ENCODE measurements at regions not wholly inside any gene's neighbourhood (a gene's known extent, or its start where the extent isn't known, plus 50 kb on each side); places are given as distances from the start of the nearest gene placed in this dataset.

DNA sequence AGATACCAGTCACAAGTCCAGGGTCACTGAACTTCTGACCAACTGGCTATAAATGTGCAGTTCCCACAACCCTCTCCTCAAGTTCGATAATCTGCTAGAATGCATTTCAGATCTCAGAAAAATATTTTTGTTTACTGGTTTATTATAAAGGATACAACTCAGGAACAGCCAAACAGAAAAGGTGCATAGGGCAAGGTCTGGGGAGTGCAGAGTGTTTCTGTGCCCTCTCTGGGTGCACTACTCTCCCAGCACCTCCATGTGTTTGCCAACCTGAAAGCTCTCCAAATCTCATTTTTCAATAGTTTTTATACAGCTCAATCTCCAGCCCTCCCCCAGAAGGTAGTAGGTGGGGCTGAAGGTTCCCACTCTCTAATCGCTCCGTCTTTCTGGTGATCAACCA lies 85.2 kb downstream of the SKA1 start:
- TF ChIP-seq, protein P1, sequence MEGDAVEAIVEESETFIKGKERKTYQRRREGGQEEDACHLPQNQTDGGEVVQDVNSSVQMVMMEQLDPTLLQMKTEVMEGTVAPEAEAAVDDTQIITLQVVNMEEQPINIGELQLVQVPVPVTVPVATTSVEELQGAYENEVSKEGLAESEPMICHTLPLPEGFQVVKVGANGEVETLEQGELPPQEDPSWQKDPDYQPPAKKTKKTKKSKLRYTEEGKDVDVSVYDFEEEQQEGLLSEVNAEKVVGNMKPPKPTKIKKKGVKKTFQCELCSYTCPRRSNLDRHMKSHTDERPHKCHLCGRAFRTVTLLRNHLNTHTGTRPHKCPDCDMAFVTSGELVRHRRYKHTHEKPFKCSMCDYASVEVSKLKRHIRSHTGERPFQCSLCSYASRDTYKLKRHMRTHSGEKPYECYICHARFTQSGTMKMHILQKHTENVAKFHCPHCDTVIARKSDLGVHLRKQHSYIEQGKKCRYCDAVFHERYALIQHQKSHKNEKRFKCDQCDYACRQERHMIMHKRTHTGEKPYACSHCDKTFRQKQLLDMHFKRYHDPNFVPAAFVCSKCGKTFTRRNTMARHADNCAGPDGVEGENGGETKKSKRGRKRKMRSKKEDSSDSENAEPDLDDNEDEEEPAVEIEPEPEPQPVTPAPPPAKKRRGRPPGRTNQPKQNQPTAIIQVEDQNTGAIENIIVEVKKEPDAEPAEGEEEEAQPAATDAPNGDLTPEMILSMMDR (IDR thresholded peaks at IDR 0.05; ENCODE audit: borderline replicate concordance, control extremely low read depth, extremely low read depth, insufficient read depth, missing control alignments), result no peak
- no peak for DNase-seq (ENCODE audit: low spot score)
- in situ Hi-C loops (cut with MboI; ENCODE audit: low sequenced_read_pairs, unreplicated experiment), result no loop called here

DNA sequence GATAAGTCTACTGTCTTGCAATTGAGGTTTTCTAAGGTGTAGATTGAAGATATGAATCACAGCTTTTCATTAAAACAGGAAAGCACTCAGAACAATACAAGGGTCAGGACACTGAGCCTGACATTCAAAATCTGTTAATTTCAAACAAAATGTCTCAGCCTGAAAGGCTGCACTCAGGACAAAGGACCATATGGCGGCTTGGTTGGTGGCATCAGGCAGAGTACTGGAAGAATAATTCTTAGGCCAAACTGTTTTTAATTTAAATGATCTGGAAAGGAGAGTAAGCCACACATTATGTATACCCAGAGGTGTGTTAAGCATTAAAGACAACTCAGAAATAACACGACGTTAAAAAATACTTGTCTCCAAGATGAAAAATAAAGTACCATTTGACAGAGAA lies 85.9 kb downstream of the SKA1 start:
- TF ChIP-seq, protein P1 (IDR thresholded peaks at IDR 0.05; ENCODE audit: borderline replicate concordance, control extremely low read depth, extremely low read depth, insufficient read depth, missing control alignments), result no peak
- no peak for DNase-seq (ENCODE audit: low spot score)
- in situ Hi-C loops (cut with MboI; ENCODE audit: low sequenced_read_pairs, unreplicated experiment), result no loop called here

DNA sequence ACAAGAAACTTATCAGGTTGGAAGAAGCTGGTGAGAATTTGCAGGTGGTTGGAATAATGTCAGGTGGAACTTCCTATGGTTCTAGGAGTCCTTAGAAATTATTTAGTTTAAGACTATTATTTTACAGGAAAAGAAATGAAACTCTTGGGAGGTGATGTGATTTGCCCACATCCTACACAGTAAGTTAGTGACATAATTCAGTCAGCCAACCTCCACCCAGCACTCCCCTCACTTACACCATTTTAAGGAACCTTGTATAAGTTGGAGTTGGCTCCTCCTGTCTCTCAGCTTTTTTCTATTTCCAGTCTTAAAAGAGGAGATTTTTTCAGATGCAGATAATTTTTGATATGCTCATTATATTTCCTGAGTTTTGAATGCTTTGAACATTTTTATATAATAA lies 86.4 kb downstream of the SKA1 start:
- TF ChIP-seq, protein P1 (IDR thresholded peaks at IDR 0.05; ENCODE audit: borderline replicate concordance, control extremely low read depth, extremely low read depth, insufficient read depth, missing control alignments), result no peak
- no peak for DNase-seq (ENCODE audit: low spot score)
- in situ Hi-C loops (cut with MboI; ENCODE audit: low sequenced_read_pairs, unreplicated experiment), result no loop called here

DNA sequence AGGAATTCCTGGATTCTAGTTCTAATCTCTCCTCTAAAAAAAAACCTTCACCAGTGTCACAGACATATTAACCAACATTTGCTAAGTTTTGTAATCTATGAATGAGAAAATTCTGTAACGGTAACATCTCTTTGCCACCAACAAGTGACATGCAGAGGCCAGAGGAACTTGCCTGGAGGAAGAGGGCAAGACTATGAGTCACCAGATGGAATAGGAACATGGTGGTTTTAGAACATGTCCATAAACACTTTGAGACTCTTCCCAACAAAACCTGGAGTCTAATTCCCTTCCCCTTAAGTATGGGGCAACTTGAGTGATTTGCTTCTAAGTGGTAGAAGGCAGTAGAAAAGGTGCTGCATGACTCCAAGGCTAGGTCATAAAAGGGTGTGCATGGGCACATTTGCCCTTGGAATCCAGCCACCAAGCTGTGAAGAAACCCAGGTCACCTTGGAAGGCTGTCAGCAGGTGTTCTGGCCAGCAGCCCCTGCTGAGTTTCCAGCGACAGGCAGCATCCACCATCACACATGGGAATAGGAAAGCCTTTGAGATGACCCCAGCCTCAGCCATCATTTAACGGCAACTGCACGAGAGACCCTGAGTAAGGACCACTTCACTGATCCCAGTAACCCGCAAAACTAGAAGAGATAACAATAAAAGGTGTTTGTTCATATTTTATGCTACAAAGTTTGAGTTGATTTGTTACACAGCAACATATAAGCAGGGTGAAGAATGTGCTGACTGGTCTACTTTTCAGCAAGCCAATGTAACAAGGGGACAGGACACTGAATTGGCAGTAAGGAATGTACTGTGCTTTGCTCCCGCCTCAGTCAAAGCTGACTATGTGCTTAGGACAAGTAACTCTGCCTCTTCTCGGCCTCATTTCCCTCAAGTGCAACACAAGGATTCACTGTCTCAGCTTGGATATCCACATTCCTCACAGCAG lies 90.6 kb downstream of the SKA1 start:
- in situ Hi-C loops (cut with MboI; ENCODE audit: low sequenced_read_pairs, unreplicated experiment), result no loop called here
- TF ChIP-seq, protein P1 (IDR thresholded peaks at IDR 0.05; ENCODE audit: borderline replicate concordance, control extremely low read depth, extremely low read depth, insufficient read depth, missing control alignments), result no peak
- DNase-seq (ENCODE audit: low spot score), result no peak

DNA sequence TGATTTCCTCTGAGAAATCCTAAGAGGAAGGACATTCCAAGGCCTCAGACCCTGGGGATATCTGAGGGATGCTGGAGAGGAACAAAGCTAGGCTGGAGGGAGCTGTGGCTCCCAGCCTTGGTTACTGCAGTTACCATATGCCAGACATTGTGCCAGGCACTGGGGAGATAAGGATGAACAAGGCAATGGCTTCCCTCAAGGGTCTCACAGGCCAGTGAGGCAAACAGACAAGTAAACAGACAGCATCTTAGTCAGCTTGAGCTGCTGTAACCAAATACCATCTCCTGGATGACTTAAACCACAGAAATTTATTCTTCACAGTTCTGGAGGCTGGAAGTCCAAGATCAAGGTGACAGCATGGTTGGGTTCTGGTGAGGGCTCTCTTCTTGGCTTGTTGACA lies 91.8 kb downstream of the SKA1 start:
- TF ChIP-seq, protein P1 (IDR thresholded peaks at IDR 0.05; ENCODE audit: borderline replicate concordance, control extremely low read depth, extremely low read depth, insufficient read depth, missing control alignments), result no peak
- in situ Hi-C loops (cut with MboI; ENCODE audit: low sequenced_read_pairs, unreplicated experiment), result no loop called here
- no peak for DNase-seq (ENCODE audit: low spot score)

DNA sequence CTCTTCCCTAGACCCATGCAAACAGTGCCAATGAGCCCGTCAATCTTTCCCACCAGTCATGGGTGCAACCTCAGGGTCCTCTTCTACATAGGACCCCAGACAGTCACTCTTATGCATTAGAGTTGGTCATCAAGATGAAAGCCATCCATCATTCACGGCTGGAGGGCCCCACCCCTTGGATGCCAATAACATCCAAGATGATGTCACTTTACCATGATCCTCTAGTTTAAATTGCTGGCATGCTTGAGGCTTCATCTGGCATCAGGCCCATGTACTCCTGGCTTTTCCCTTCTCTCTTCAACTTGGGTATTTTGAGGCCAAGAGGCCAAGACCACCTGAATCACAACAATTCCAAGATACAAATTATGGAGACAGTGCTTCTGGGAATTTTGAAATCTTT lies 91.1 kb upstream of the MAPK4 start:
- in situ Hi-C loops (cut with MboI; ENCODE audit: low sequenced_read_pairs, unreplicated experiment), result no loop called here
- TF ChIP-seq, protein P1 (IDR thresholded peaks at IDR 0.05; ENCODE audit: borderline replicate concordance, control extremely low read depth, extremely low read depth, insufficient read depth, missing control alignments), result no peak

More for the DNA sequence above, 91.1 kb upstream of the MAPK4 start:
- no peak for DNase-seq (ENCODE audit: low spot score)

All from GM13976 (cell line).